SHP77 (cell line): ENCODE measurements at regions not wholly inside any gene's neighbourhood (a gene's known extent, or its start where the extent isn't known, plus 50 kb on each side); places are given as distances from the start of the nearest gene placed in this dataset.
"Not testable (repeated sequence)": the region's sequence is repeated elsewhere in the genome, so short reads cannot be mapped to it uniquely, and the experiment has no call there.

Experiments used
- DNase-seq, 2 experiments: peaks; one replicate each; lab custom pipeline; 2025; lab: John Stamatoyannopoulos, UW

- no peak for DNase-seq
Measured at GRCh38 chr14:46433381-46433780, 218.2 kb downstream of the RPL10L start.

GRCh38 chr14:46432516-46432915, 219.1 kb downstream of the RPL10L start:
- DNase-seq: no peak

GRCh38 chr14:46417066-46417465, 234.5 kb downstream of the RPL10L start:
- DNase-seq: no peak

- peak in 1 of 2 experiments; percentile 13 for DNase-seq
Measured at GRCh38 chr14:46404865-46405811, 246.4 kb downstream of the RPL10L start.

GRCh38 chr14:46402001-46402690, 249.4 kb downstream of the RPL10L start:
- DNase-seq: not testable (repeated sequence)

GRCh38 chr14:46401066-46401465, 250.5 kb downstream of the RPL10L start:
- DNase-seq: no peak

- peak; percentile 17 to 42 for DNase-seq
Measured at GRCh38 chr14:46399049-46399448, 252.5 kb downstream of the RPL10L start.

- no peak for DNase-seq
Measured at GRCh38 chr14:46384611-46385010, 267.0 kb downstream of the RPL10L start.

GRCh38 chr14:46381674-46382073, 269.9 kb downstream of the RPL10L start:
- DNase-seq: no peak

- DNase-seq: no peak
Measured at GRCh38 chr14:46378248-46378647, 273.3 kb downstream of the RPL10L start.

GRCh38 chr14:46377305-46377704, 274.3 kb downstream of the RPL10L start:
- no peak for DNase-seq

GRCh38 chr14:46369391-46369790, 282.2 kb downstream of the RPL10L start:
- DNase-seq: no peak

- DNase-seq: no peak
Measured at GRCh38 chr14:46368275-46368674, 283.3 kb downstream of the RPL10L start.

- DNase-seq: no peak
Measured at GRCh38 chr14:46352844-46353243, 298.7 kb downstream of the RPL10L start.

- DNase-seq: peak; percentile 27 to 41
Measured at GRCh38 chr14:46344327-46344937, 307.1 kb downstream of the RPL10L start.

- DNase-seq: no peak
Measured at GRCh38 chr14:46325777-46326176, 325.8 kb downstream of the RPL10L start.

- DNase-seq: no peak
Measured at GRCh38 chr14:46325157-46325556, 326.4 kb downstream of the RPL10L start.

- DNase-seq: no peak
Measured at GRCh38 chr14:46323404-46323762, 328.2 kb downstream of the RPL10L start.

- no peak for DNase-seq
Measured at GRCh38 chr14:46322730-46323403, 328.7 kb downstream of the RPL10L start.

GRCh38 chr14:46322076-46322475, 329.5 kb downstream of the RPL10L start:
- no peak for DNase-seq

GRCh38 chr14:46306267-46306666, 345.3 kb downstream of the RPL10L start:
- no peak for DNase-seq

GRCh38 chr14:46300765-46301164, 350.8 kb downstream of the RPL10L start:
- no peak for DNase-seq
